OCI-LY3 (cell line): ENCODE measurements at regions not wholly inside any gene's neighbourhood (a gene's known extent, or its start where the extent isn't known, plus 50 kb on each side); places are given as distances from the start of the nearest gene placed in this dataset.

Source experiments
- H2AFZ ChIP-seq: fragments of 200-600, 300-600 bp; shearing (Covaris generic); 2 replicates; pipeline ENCODE4 v1.6.0; 2014; ENCODE audit warnings: antibody characterized with exemption, low read depth, low read length
- H3K27ac ChIP-seq: fragments of 200-600, 300-600 bp; sonication (generic); 2 replicates; pipeline ENCODE4 v1.5.1; 2014; ENCODE audit warnings: mild to moderate bottlenecking, low read length, moderate library complexity, mixed read lengths
- H3K27me3 ChIP-seq: fragments of 200-600, 300-600 bp; sonication (generic); 2 replicates; pipeline ENCODE4 v1.6.1; 2014; ENCODE audit warnings: low read depth, low read length, mixed read lengths
- H3K36me3 ChIP-seq: fragments of 200-600, 300-600 bp; sonication (generic); replicated peaks from 2 replicates; pipeline ENCODE3; 2014; ENCODE audit warnings: low read depth, low read length, mixed read lengths
- H3K4me1 ChIP-seq: fragments of 300-600, 200-600 bp; sonication (generic); 2 replicates; pipeline ENCODE4 v1.6.1; 2014; ENCODE audit warnings: low read length, mixed read lengths
- H3K4me2 ChIP-seq: fragments of 200-600, 300-600 bp; sonication (generic); 2 replicates; pipeline ENCODE4 v1.6.1; 2014; ENCODE audit warnings: low read length, mixed read lengths
- H3K4me3 ChIP-seq: fragments of 300-600, 200-600 bp; sonication (generic); 2 replicates; pipeline ENCODE4 v1.5.1; 2014; ENCODE audit warnings: antibody characterized with exemption, mild to moderate bottlenecking, low read length, moderate library complexity
- H3K79me2 ChIP-seq: fragments of 300-600, 200-600 bp; shearing (Covaris generic); 2 replicates; pipeline ENCODE4 v1.6.1; 2014; ENCODE audit warnings: mild to moderate bottlenecking, low read length, mixed read lengths
- H3K9ac ChIP-seq: fragments of 300-600, 200-600 bp; shearing (Covaris generic); 2 replicates; pipeline ENCODE4 v1.6.0; 2014; ENCODE audit warnings: mild to moderate bottlenecking, low read length, moderate library complexity
- H3K9me3 ChIP-seq: fragments of 200-600, 300-600 bp; shearing (Covaris generic); 2 replicates; pipeline ENCODE4 v1.6.1; 2014; ENCODE audit warnings: low read length, mixed read lengths; ENCODE audit not compliant: insufficient read depth
- H4K20me1 ChIP-seq: fragments of 200-600, 300-600 bp; sonication (generic); 2 replicates; pipeline ENCODE4 v1.6.1; 2016; ENCODE audit warnings: low read length, mixed read lengths; ENCODE audit not compliant: insufficient read depth
- CTCF ChIP-seq: fragments of 200-600, 300-600 bp; sonication (generic); IDR thresholded peaks from 2 replicates; pipeline ENCODE4 v1.5.1; 2014; ENCODE audit warnings: antibody characterized with exemption, low read length, low read depth
- EZH2phosphoT487 ChIP-seq: fragments of 200-600 bp; shearing (Covaris generic); IDR thresholded peaks from 2 replicates; pipeline ENCODE4 v1.6.1; 2018; ENCODE audit warnings: antibody characterized with exemption, mixed run types, low read depth

- H3K79me2 ChIP-seq: no peaks in the 10 kb centered on the region
- no peak overlapping the region for H3K27ac ChIP-seq
- H4K20me1 ChIP-seq: no peaks in the 10 kb centered on the region
- no peak overlapping the region for H3K9ac ChIP-seq
- no peaks in the 10 kb centered on the region for H3K36me3 ChIP-seq
- H3K4me2 ChIP-seq: no peak overlapping the region
- no peak overlapping the region for H3K4me3 ChIP-seq
- no peaks in the 10 kb centered on the region for H3K27me3 ChIP-seq
- TF ChIP-seq EZH2phosphoT487: no peak
- TF ChIP-seq CTCF: no peak
- H2AFZ ChIP-seq: no peak overlapping the region
- no peaks in the 10 kb centered on the region for H3K4me1 ChIP-seq
- no peaks in the 10 kb centered on the region for H3K9me3 ChIP-seq
These were observed 151.6 kb upstream of the MEF2C start for GRCh38 chr5:89034588-89034987.

- Histone ChIP-seq H3K4me2 (no peak overlapping the region), H3K27me3 (no peaks in the 10 kb centered on the region), H3K27ac (no peak overlapping the region), H3K4me3 (no peak overlapping the region), H3K79me2 (no peaks in the 10 kb centered on the region), H3K36me3 (no peaks in the 10 kb centered on the region), H4K20me1 (no peaks in the 10 kb centered on the region), H3K9ac (no peak overlapping the region), H2AFZ (no peak overlapping the region), H3K4me1 (no peaks in the 10 kb centered on the region), H3K9me3 (no peaks in the 10 kb centered on the region)
- TF ChIP-seq CTCF: no peak
- no peak for TF ChIP-seq EZH2phosphoT487
These were observed 147.8 kb upstream of the MEF2C start for GRCh38 chr5:89030798-89031197.

- no peaks in the 10 kb centered on the region for H3K4me1 ChIP-seq
- TF ChIP-seq CTCF: no peak
- no peak for TF ChIP-seq EZH2phosphoT487
- H3K36me3 ChIP-seq: no peaks in the 10 kb centered on the region
- no peaks in the 10 kb centered on the region for H3K9me3 ChIP-seq
- H3K4me3 ChIP-seq: no peak overlapping the region
- no peak overlapping the region for H3K27ac ChIP-seq
- H3K9ac ChIP-seq: no peak overlapping the region
- H2AFZ ChIP-seq: no peak overlapping the region
- no peaks in the 10 kb centered on the region for H3K79me2 ChIP-seq
- no peaks in the 10 kb centered on the region for H4K20me1 ChIP-seq
- H3K27me3 ChIP-seq: no peaks in the 10 kb centered on the region
- no peak overlapping the region for H3K4me2 ChIP-seq
These were observed 145.8 kb upstream of the MEF2C start for GRCh38 chr5:89028595-89029285.

GRCh38 chr5:89024045-89024444 is 141.1 kb upstream of the MEF2C start:
- Histone ChIP-seq H3K79me2 (no peaks in the 10 kb centered on the region), H3K4me3 (no peak overlapping the region), H3K27ac (no peak overlapping the region), H3K4me1 (no peaks in the 10 kb centered on the region), H2AFZ (no peak overlapping the region), H3K27me3 (no peaks in the 10 kb centered on the region), H3K4me2 (no peak overlapping the region), H4K20me1 (no peaks in the 10 kb centered on the region), H3K36me3 (no peaks in the 10 kb centered on the region), H3K9ac (no peak overlapping the region), H3K9me3 (no peaks in the 10 kb centered on the region)
- TF ChIP-seq CTCF (no peak), EZH2phosphoT487 (no peak)
